Upper lobe of left lung (tissue), 4 donors: ENCODE measurements at regions not wholly inside any gene's neighbourhood (a gene's known extent, or its start where the extent isn't known, plus 50 kb on each side); places are given as distances from the start of the nearest gene placed in this dataset.

Source experiments
- POLR2A ChIP-seq, 4 donors: fragments of 450-650 bp; IDR thresholded peaks; one replicate each; pipeline ENCODE4 v1.5.1; 2016 to 2017; ENCODE audit warnings: antibody characterized with exemption in 4 of 4, mild to moderate bottlenecking in 2 of 4
- POLR2AphosphoS5 ChIP-seq, 2 donors: sonication (generic); formaldehyde crosslinking; IDR thresholded peaks; one replicate each; pipeline ENCODE4 v1.5.1; 2017; ENCODE audit warnings: antibody characterized with exemption in 2 of 2
- TF ChIP-seq, protein P1 (sequence below), 6 experiments: fragments of 450-650 bp in 4 of 6; fragments of 200-600 bp in 2 of 6; sonication (generic) in 2 of 6; IDR thresholded peaks; one replicate each; pipeline ENCODE4 v1.5.1; 2016 to 2019; ENCODE audit warnings: antibody characterized with exemption in 6 of 6

DNA sequence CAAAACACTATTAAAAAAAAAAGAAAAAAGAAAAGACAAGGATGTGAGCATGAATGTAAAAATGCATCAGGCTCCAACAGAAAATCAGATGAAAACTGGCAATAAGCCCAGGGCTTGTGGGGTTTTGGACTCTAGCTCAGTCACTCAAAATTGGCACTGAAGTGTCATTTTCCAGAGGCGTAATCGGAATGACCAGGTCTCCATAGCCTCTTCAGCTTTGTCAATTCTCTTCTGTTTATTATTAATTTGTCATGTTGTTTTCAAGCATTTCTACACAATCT lies 137.2 kb upstream of the TRHDE start:
- TF ChIP-seq POLR2A (IDR thresholded peaks at IDR 0.05) (no peak), POLR2AphosphoS5 (IDR thresholded peaks at IDR 0.05) (no peak)
- TF ChIP-seq, protein P1, sequence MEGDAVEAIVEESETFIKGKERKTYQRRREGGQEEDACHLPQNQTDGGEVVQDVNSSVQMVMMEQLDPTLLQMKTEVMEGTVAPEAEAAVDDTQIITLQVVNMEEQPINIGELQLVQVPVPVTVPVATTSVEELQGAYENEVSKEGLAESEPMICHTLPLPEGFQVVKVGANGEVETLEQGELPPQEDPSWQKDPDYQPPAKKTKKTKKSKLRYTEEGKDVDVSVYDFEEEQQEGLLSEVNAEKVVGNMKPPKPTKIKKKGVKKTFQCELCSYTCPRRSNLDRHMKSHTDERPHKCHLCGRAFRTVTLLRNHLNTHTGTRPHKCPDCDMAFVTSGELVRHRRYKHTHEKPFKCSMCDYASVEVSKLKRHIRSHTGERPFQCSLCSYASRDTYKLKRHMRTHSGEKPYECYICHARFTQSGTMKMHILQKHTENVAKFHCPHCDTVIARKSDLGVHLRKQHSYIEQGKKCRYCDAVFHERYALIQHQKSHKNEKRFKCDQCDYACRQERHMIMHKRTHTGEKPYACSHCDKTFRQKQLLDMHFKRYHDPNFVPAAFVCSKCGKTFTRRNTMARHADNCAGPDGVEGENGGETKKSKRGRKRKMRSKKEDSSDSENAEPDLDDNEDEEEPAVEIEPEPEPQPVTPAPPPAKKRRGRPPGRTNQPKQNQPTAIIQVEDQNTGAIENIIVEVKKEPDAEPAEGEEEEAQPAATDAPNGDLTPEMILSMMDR (IDR thresholded peaks at IDR 0.05), result no peak
